Mesendoderm (in vitro differentiated cells): ENCODE measurements at regions not wholly inside any gene's neighbourhood (a gene's known extent, or its start where the extent isn't known, plus 50 kb on each side); places are given as distances from the start of the nearest gene placed in this dataset.
A peak's percentile ranks its signal among the peaks of the same experiment; 100 is the strongest.

Experiments
- DNase-seq: peaks from one replicate; pipeline ENCODE4 v3.0.0; 2013
- H2AK5ac ChIP-seq: 2 replicates; pipeline ENCODE4 v1.6.1; 2013; ENCODE audit warnings: low read length, inconsistent platforms
- H2BK120ac ChIP-seq: 2 replicates; pipeline ENCODE4 v1.6.1; 2013; ENCODE audit warnings: low read depth, mild to moderate bottlenecking, low read length, moderate library complexity, mixed read lengths
- H2BK15ac ChIP-seq: replicated peaks from 2 replicates; pipeline ENCODE4 v1.6.1; 2013; ENCODE audit warnings: low read depth, mild to moderate bottlenecking, moderate library complexity
- H2BK5ac ChIP-seq: 2 replicates; pipeline ENCODE4 v1.6.1; 2013; ENCODE audit warnings: low read length, inconsistent platforms
- H3K18ac ChIP-seq: 2 replicates; pipeline ENCODE4 v1.6.1; 2013; ENCODE audit warnings: mild to moderate bottlenecking, low read length, mixed read lengths
- H3K23ac ChIP-seq: one replicate; pipeline ENCODE4 v1.6.1; 2013; ENCODE audit warnings: low read length
- H3K27ac ChIP-seq: 2 replicates; pipeline ENCODE4 v1.5.1; 2013; ENCODE audit warnings: low read depth, mild to moderate bottlenecking, inconsistent platforms, low read length, moderate library complexity
- H3K27me3 ChIP-seq: 2 replicates; pipeline ENCODE4 v1.6.1; 2013; ENCODE audit warnings: low read length, control low read depth, mild to moderate bottlenecking, inconsistent platforms; ENCODE audit not compliant: insufficient read depth, poor library complexity
- H3K36me3 ChIP-seq: 2 replicates; pipeline ENCODE4 v1.6.1; 2013; ENCODE audit warnings: low read length, inconsistent platforms; ENCODE audit not compliant: control insufficient read depth, insufficient read depth
- H3K4ac ChIP-seq: one replicate; pipeline ENCODE4 v1.6.1; 2013; ENCODE audit warnings: low read depth, mild to moderate bottlenecking, low read length, moderate library complexity
- H3K4me1 ChIP-seq: 2 replicates; pipeline ENCODE4 v1.6.1; 2013; ENCODE audit warnings: low read depth, low read length, inconsistent platforms; ENCODE audit not compliant: control insufficient read depth
- H3K4me2 ChIP-seq: 2 replicates; pipeline ENCODE4 v1.6.1; 2013; ENCODE audit warnings: low read length
- H3K4me3 ChIP-seq: 2 replicates; pipeline ENCODE4 v1.5.1; 2013; ENCODE audit warnings: mild to moderate bottlenecking, low read length
- H3K56ac ChIP-seq: one replicate; pipeline ENCODE4 v1.6.1; 2013; ENCODE audit warnings: low read length
- H3K79me1 ChIP-seq: 2 replicates; pipeline ENCODE4 v1.6.1; 2013; ENCODE audit warnings: low read length, inconsistent platforms
- H3K79me2 ChIP-seq: 2 replicates; pipeline ENCODE4 v1.6.1; 2013; ENCODE audit warnings: mild to moderate bottlenecking, low read length; ENCODE audit not compliant: control insufficient read depth, insufficient read depth
- H3K9ac ChIP-seq: 2 replicates; pipeline ENCODE4 v1.6.1; 2013; ENCODE audit warnings: low read length, inconsistent platforms
- H4K5ac ChIP-seq: one replicate; pipeline ENCODE4 v1.6.1; 2013; ENCODE audit warnings: low read length
- H4K8ac ChIP-seq: one replicate; pipeline ENCODE4 v1.6.1; 2013; ENCODE audit warnings: low read depth, mild to moderate bottlenecking, control low read depth, low read length, moderate library complexity
- WGBS: extraction: QIAGEN DNeasy Blood & Tissue Kit; methylation state at CpG from one replicate; pipeline ENCODE4 v1.1.7; 2013; ENCODE audit warnings: low lambda C conversion rate, missing lambda C conversion rate; ENCODE audit not compliant: insufficient coverage; ENCODE audit errors: extremely low coverage; 5-methylcytosine and 5-hydroxymethylcytosine counted together

- Histone ChIP-seq H2BK15ac (no peak overlapping the region), H4K5ac (no peak overlapping the region), H3K4me1 (no peaks in the 10 kb centered on the region), H3K4me2 (no peak overlapping the region), H3K18ac (no peak overlapping the region), H3K79me1 (no peaks in the 10 kb centered on the region), H3K36me3 (no peaks in the 10 kb centered on the region), H2BK5ac (no peak overlapping the region), H3K27ac (no peak overlapping the region), H3K4ac (no peak overlapping the region), H2AK5ac (no peak overlapping the region), H4K8ac (no peak overlapping the region), H3K79me2 (no peaks in the 10 kb centered on the region), H3K56ac (no peak overlapping the region), H3K4me3 (no peak overlapping the region), H2BK120ac (no peak overlapping the region), H3K27me3 (no peaks in the 10 kb centered on the region), H3K9ac (no peak overlapping the region), H3K23ac (no peak overlapping the region)
- no CpG with 5 or more reads among the region's 7 CpGs for WGBS
- peak; percentile 27 for DNase-seq
These were observed 368.0 kb downstream of the QKI start for GRCh38 chr6:163782436-163783003.

- H3K27me3 ChIP-seq, result no peaks in the 10 kb centered on the region
- no peak overlapping the region for H3K18ac ChIP-seq
- H3K79me2 ChIP-seq, result no peaks in the 10 kb centered on the region
- no peak for DNase-seq
- no peaks in the 10 kb centered on the region for H3K36me3 ChIP-seq
- H3K23ac ChIP-seq, result no peak overlapping the region
- no peak overlapping the region for H4K8ac ChIP-seq
- H2AK5ac ChIP-seq, result no peak overlapping the region
- H3K27ac ChIP-seq, result no peak overlapping the region
- no peak overlapping the region for H3K9ac ChIP-seq
- H4K5ac ChIP-seq, result no peak overlapping the region
- no peaks in the 10 kb centered on the region for H3K79me1 ChIP-seq
- H3K4me2 ChIP-seq, result no peak overlapping the region
- H3K4me3 ChIP-seq, result no peak overlapping the region
- no peak overlapping the region for H2BK15ac ChIP-seq
- no peak overlapping the region for H2BK5ac ChIP-seq
- no peaks in the 10 kb centered on the region for H3K4me1 ChIP-seq
- H3K56ac ChIP-seq, result no peak overlapping the region
- H3K4ac ChIP-seq, result no peak overlapping the region
- no peak overlapping the region for H2BK120ac ChIP-seq
- WGBS, result no CpG with 5 or more reads among the region's 5 CpGs
These were observed 366.5 kb downstream of the QKI start for GRCh38 chr6:163780994-163781393.

- Histone ChIP-seq H3K9ac (no peak overlapping the region), H3K18ac (no peak overlapping the region), H3K4me3 (no peak overlapping the region), H3K36me3 (no peaks in the 10 kb centered on the region), H2AK5ac (no peak overlapping the region), H3K4me2 (no peak overlapping the region), H2BK5ac (no peak overlapping the region), H4K8ac (no peak overlapping the region), H2BK120ac (no peak overlapping the region), H3K4me1 (no peaks in the 10 kb centered on the region), H3K27me3 (no peaks in the 10 kb centered on the region), H2BK15ac (no peak overlapping the region), H3K23ac (no peak overlapping the region), H3K4ac (no peak overlapping the region), H3K79me2 (no peaks in the 10 kb centered on the region), H3K79me1 (no peaks in the 10 kb centered on the region), H3K56ac (no peak overlapping the region), H3K27ac (no peak overlapping the region), H4K5ac (no peak overlapping the region)
- no CpG with 5 or more reads among the region's 7 CpGs for WGBS
- no peak for DNase-seq
These were observed 365.3 kb downstream of the QKI start for GRCh38 chr6:163779727-163780284.

GRCh38 chr6:163777716-163778115 lies 363.2 kb downstream of the QKI start:
- H3K4me2 ChIP-seq, result no peak overlapping the region
- H2BK15ac ChIP-seq, result no peak overlapping the region
- H3K36me3 ChIP-seq, result no peaks in the 10 kb centered on the region
- H3K79me2 ChIP-seq, result no peaks in the 10 kb centered on the region
- no peak overlapping the region for H2BK5ac ChIP-seq
- H3K27me3 ChIP-seq, result no peaks in the 10 kb centered on the region
- no CpG with 5 or more reads among the region's 1 CpG for WGBS
- H3K23ac ChIP-seq, result no peak overlapping the region
- H3K4ac ChIP-seq, result no peak overlapping the region
- H3K79me1 ChIP-seq, result no peaks in the 10 kb centered on the region
- H3K4me1 ChIP-seq, result no peaks in the 10 kb centered on the region
- no peak overlapping the region for H3K56ac ChIP-seq
- no peak overlapping the region for H3K4me3 ChIP-seq
- H4K5ac ChIP-seq, result no peak overlapping the region
- DNase-seq, result no peak
- H2AK5ac ChIP-seq, result no peak overlapping the region
- no peak overlapping the region for H4K8ac ChIP-seq
- H3K18ac ChIP-seq, result no peak overlapping the region
- H3K27ac ChIP-seq, result no peak overlapping the region
- H3K9ac ChIP-seq, result no peak overlapping the region
- no peak overlapping the region for H2BK120ac ChIP-seq

GRCh38 chr6:163776906-163777686 lies 362.6 kb downstream of the QKI start:
- Histone ChIP-seq H3K79me1 (no peaks in the 10 kb centered on the region), H4K5ac (no peak overlapping the region), H3K23ac (no peak overlapping the region), H3K18ac (no peak overlapping the region), H3K27me3 (no peaks in the 10 kb centered on the region), H3K79me2 (no peaks in the 10 kb centered on the region), H2AK5ac (no peak overlapping the region), H3K4ac (no peak overlapping the region), H3K4me2 (no peak overlapping the region), H3K4me1 (no peaks in the 10 kb centered on the region), H3K56ac (no peak overlapping the region), H3K27ac (no peak overlapping the region), H3K9ac (no peak overlapping the region), H3K36me3 (no peaks in the 10 kb centered on the region), H3K4me3 (no peak overlapping the region), H2BK15ac (no peak overlapping the region), H2BK5ac (no peak overlapping the region), H2BK120ac (no peak overlapping the region), H4K8ac (no peak overlapping the region)
- no peak for DNase-seq
- WGBS, result no CpG with 5 or more reads among the region's 10 CpGs
